ENCODE measurements at regions not wholly inside any gene's neighbourhood (a gene's known extent, or its start where the extent isn't known, plus 50 kb on each side); places are given as distances from the start of the nearest gene placed in this dataset.
A peak's percentile ranks its signal among the peaks of the same experiment; 100 is the strongest.

- Mint-ChIP-seq H3K27me3 (no peaks in the 10 kb centered on the region), H3K4me3 (no peak overlapping the region), H3K9me3 (ENCODE audit: insufficient read depth) (no peaks in the 10 kb centered on the region), H3K4me1 (peaks cover 15% of the 10 kb centered on the region), H3K27ac (no peak overlapping the region)
- Histone ChIP-seq H3K79me2 (ENCODE audit: control insufficient read depth, insufficient read depth, low read length) (no peaks in the 10 kb centered on the region), H3K9me3 (ENCODE audit: control extremely low read depth in 1 of 3, control insufficient read depth in 2 of 3, insufficient read depth in 1 of 3, low read length in 2 of 3) (peaks cover 0 to 1% (median 0%) of the 10 kb centered on the region in 3 donors), H3K4me3 (ENCODE audit: control extremely low read depth in 1 of 5, extremely low read depth in 1 of 5, insufficient read depth in 1 of 5, low read depth in 2 of 5, low read length in 4 of 5) (no peak overlapping the region), H3K36me3 (replicated peaks in 1 of 2; ENCODE audit: control extremely low read depth in 1 of 2, control insufficient read depth in 1 of 2, extremely low read depth in 1 of 2, insufficient read depth in 2 of 2, low read length in 1 of 2) (no peaks in the 10 kb centered on the region), H2AFZ (ENCODE audit: insufficient read depth, low read depth, low read length, poor library complexity, severe bottlenecking) (no peak overlapping the region), H3K4me2 (replicated peaks; ENCODE audit: low read depth, low read length, poor library complexity, severe bottlenecking) (peak overlapping the region; percentile 14), H3K27ac (ENCODE audit: low read length in 2 of 2) (peak overlapping the region; percentile 6 to 42), H3K9ac (ENCODE audit: low read length) (no peak overlapping the region), H3K4me1 (ENCODE audit: control insufficient read depth in 2 of 2, insufficient read depth in 2 of 2, low read length in 2 of 2) (peaks cover 15 to 40% of the 10 kb centered on the region in 2 donors), H3K27me3 (replicated peaks in 1 of 4; ENCODE audit: control extremely low read depth in 1 of 4, control insufficient read depth in 3 of 4, insufficient read depth in 4 of 4, low read length in 3 of 4) (no peaks in the 10 kb centered on the region), H4K20me1 (ENCODE audit: control insufficient read depth, insufficient read depth, low read length, poor library complexity, severe bottlenecking) (no peaks in the 10 kb centered on the region)
- no peak for ATAC-seq (ENCODE audit: low read depth)
- TF ChIP-seq CTCF (IDR thresholded peaks at IDR 0.05) (no peak), EZH2 (IDR thresholded peaks at IDR 0.05; ENCODE audit: borderline replicate concordance, insufficient read depth, low read depth, low read length, poor library complexity, severe bottlenecking) (no peak)
- WGBS (ENCODE audit: insufficient coverage), result no CpG with 5 or more reads among the region's 2 CpGs
- DNase-seq, result peak; percentile 65
- ChIA-PET POLR2A (no interaction called here), CTCF (no interaction called here)
- intact Hi-C loops (cut with micrococcal nuclease), result loop anchor here (10.0 kb wide), 2 partner anchors 239 to 269 kb away; no protein-coding TSS in a partner anchor
Observed at GRCh38 chr10:107415446-107415845, 250.9 kb upstream of the SORCS1 start.

GRCh38 chr10:107413971-107414370 is 249.5 kb upstream of the SORCS1 start:
- DNase-seq, result no peak
- ATAC-seq (ENCODE audit: low read depth), result no peak
- H3K27me3 Mint-ChIP-seq, result no peaks in the 10 kb centered on the region
- Histone ChIP-seq H3K4me2 (replicated peaks; ENCODE audit: low read depth, low read length, poor library complexity, severe bottlenecking) (no peak overlapping the region), H3K27ac (ENCODE audit: low read length in 2 of 2) (no peak overlapping the region), H3K79me2 (ENCODE audit: control insufficient read depth, insufficient read depth, low read length) (no peaks in the 10 kb centered on the region), H3K36me3 (replicated peaks in 1 of 2; ENCODE audit: control extremely low read depth in 1 of 2, control insufficient read depth in 1 of 2, extremely low read depth in 1 of 2, insufficient read depth in 2 of 2, low read length in 1 of 2) (no peaks in the 10 kb centered on the region), H3K9me3 (ENCODE audit: control extremely low read depth in 1 of 3, control insufficient read depth in 2 of 3, insufficient read depth in 1 of 3, low read length in 2 of 3) (peaks cover 0 to 1% (median 0%) of the 10 kb centered on the region in 3 donors), H4K20me1 (ENCODE audit: control insufficient read depth, insufficient read depth, low read length, poor library complexity, severe bottlenecking) (no peaks in the 10 kb centered on the region), H3K4me1 (ENCODE audit: control insufficient read depth in 2 of 2, insufficient read depth in 2 of 2, low read length in 2 of 2) (peaks cover 15 to 40% of the 10 kb centered on the region in 2 donors), H3K4me3 (ENCODE audit: control extremely low read depth in 1 of 5, extremely low read depth in 1 of 5, insufficient read depth in 1 of 5, low read depth in 2 of 5, low read length in 4 of 5) (no peak overlapping the region), H2AFZ (ENCODE audit: insufficient read depth, low read depth, low read length, poor library complexity, severe bottlenecking) (no peak overlapping the region), H3K9ac (ENCODE audit: low read length) (no peak overlapping the region), H3K27me3 (replicated peaks in 1 of 4; ENCODE audit: control extremely low read depth in 1 of 4, control insufficient read depth in 3 of 4, insufficient read depth in 4 of 4, low read length in 3 of 4) (no peaks in the 10 kb centered on the region)
- no peak overlapping the region for H3K4me3 Mint-ChIP-seq
- TF ChIP-seq CTCF (IDR thresholded peaks at IDR 0.05) (no peak), EZH2 (IDR thresholded peaks at IDR 0.05; ENCODE audit: borderline replicate concordance, insufficient read depth, low read depth, low read length, poor library complexity, severe bottlenecking) (no peak)
- WGBS (ENCODE audit: insufficient coverage), result no CpG with 5 or more reads among the region's 1 CpG
- no peaks in the 10 kb centered on the region for H3K9me3 Mint-ChIP-seq (ENCODE audit: insufficient read depth)
- POLR2A ChIA-PET, result no interaction called here
- peaks cover 15% of the 10 kb centered on the region for H3K4me1 Mint-ChIP-seq
- CTCF ChIA-PET, result no interaction called here
- no peak overlapping the region for H3K27ac Mint-ChIP-seq
- intact Hi-C loops (cut with micrococcal nuclease), result loop anchor here (10.0 kb wide), 2 partner anchors 241 to 271 kb away; no protein-coding TSS in a partner anchor

Data from B cell (primary cell).